GM18873 (cell line): ENCODE measurements at regions not wholly inside any gene's neighbourhood (a gene's known extent, or its start where the extent isn't known, plus 50 kb on each side); places are given as distances from the start of the nearest gene placed in this dataset.
"Not testable (repeated sequence)": the region's sequence is repeated elsewhere in the genome, so short reads cannot be mapped to it uniquely, and the experiment has no call there.

ENCODE experiments used
- ATAC-seq: cut with Tn5 transposase; IDR thresholded peaks from one replicate; pipeline ENCODE4 v1.9.1; 2021; ENCODE audit warnings: mild to moderate bottlenecking, moderate library complexity, moderate number of reproducible peaks; ENCODE audit not compliant: unreplicated experiment, low FRiP score

GRCh38 chr1:83182033-83182728 lies 816.8 kb downstream of the TTLL7 start:
- not testable (repeated sequence) for ATAC-seq

GRCh38 chr1:83180621-83181020 lies 818.3 kb downstream of the TTLL7 start:
- not testable (repeated sequence) for ATAC-seq

GRCh38 chr1:83167634-83168033 lies 831.3 kb downstream of the TTLL7 start:
- not testable (repeated sequence) for ATAC-seq

GRCh38 chr1:83163879-83164475 lies 835.0 kb downstream of the TTLL7 start:
- ATAC-seq: not testable (repeated sequence)

GRCh38 chr1:83158924-83159323 lies 840.0 kb downstream of the TTLL7 start:
- not testable (repeated sequence) for ATAC-seq

- ATAC-seq: not testable (repeated sequence)
These were observed 844.6 kb downstream of the TTLL7 start for GRCh38 chr1:83154306-83154705.

- not testable (repeated sequence) for ATAC-seq
These were observed 847.6 kb downstream of the TTLL7 start for GRCh38 chr1:83151167-83151898.

GRCh38 chr1:83150479-83150878 lies 848.5 kb downstream of the TTLL7 start:
- not testable (repeated sequence) for ATAC-seq

- not testable (repeated sequence) for ATAC-seq
These were observed 853.1 kb downstream of the TTLL7 start for GRCh38 chr1:83145820-83146219.

GRCh38 chr1:83142802-83143201 lies 856.1 kb downstream of the TTLL7 start:
- ATAC-seq: not testable (repeated sequence)

GRCh38 chr1:83135524-83136157 lies 863.3 kb downstream of the TTLL7 start:
- not testable (repeated sequence) for ATAC-seq

GRCh38 chr1:83134322-83135014 lies 864.5 kb downstream of the TTLL7 start:
- not testable (repeated sequence) for ATAC-seq

- ATAC-seq: no peak
These were observed 867.3 kb downstream of the TTLL7 start for GRCh38 chr1:83131692-83131955.

- no peak for ATAC-seq
These were observed 867.8 kb downstream of the TTLL7 start for GRCh38 chr1:83130886-83131691.

- ATAC-seq: no peak
These were observed 869.8 kb downstream of the TTLL7 start for GRCh38 chr1:83129107-83129506.

GRCh38 chr1:83125456-83125855 lies 873.5 kb downstream of the TTLL7 start:
- no peak for ATAC-seq

GRCh38 chr1:83123019-83123418 lies 875.9 kb downstream of the TTLL7 start:
- ATAC-seq: no peak

GRCh38 chr1:83118472-83118871 lies 880.5 kb downstream of the TTLL7 start:
- no peak for ATAC-seq

GRCh38 chr1:83117030-83117429 lies 881.9 kb downstream of the TTLL7 start:
- ATAC-seq: not testable (repeated sequence)

- ATAC-seq: no peak
These were observed 883.1 kb downstream of the TTLL7 start for GRCh38 chr1:83115785-83116184.
